ENCODE measurements at regions not wholly inside any gene's neighbourhood (a gene's known extent, or its start where the extent isn't known, plus 50 kb on each side); places are given as distances from the start of the nearest gene placed in this dataset.
A peak's percentile ranks its signal among the peaks of the same experiment; 100 is the strongest.

GRCh38 chr2:120681696-120682288 is 53.9 kb upstream of the GLI2 start:
- H3K4me1 ChIP-seq (ENCODE audit: insufficient read depth): peaks cover 2% of the 10 kb centered on the region
- TF ChIP-seq, protein P1, sequence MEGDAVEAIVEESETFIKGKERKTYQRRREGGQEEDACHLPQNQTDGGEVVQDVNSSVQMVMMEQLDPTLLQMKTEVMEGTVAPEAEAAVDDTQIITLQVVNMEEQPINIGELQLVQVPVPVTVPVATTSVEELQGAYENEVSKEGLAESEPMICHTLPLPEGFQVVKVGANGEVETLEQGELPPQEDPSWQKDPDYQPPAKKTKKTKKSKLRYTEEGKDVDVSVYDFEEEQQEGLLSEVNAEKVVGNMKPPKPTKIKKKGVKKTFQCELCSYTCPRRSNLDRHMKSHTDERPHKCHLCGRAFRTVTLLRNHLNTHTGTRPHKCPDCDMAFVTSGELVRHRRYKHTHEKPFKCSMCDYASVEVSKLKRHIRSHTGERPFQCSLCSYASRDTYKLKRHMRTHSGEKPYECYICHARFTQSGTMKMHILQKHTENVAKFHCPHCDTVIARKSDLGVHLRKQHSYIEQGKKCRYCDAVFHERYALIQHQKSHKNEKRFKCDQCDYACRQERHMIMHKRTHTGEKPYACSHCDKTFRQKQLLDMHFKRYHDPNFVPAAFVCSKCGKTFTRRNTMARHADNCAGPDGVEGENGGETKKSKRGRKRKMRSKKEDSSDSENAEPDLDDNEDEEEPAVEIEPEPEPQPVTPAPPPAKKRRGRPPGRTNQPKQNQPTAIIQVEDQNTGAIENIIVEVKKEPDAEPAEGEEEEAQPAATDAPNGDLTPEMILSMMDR (IDR thresholded peaks at IDR 0.05): no peak
- TF ChIP-seq POLR2A (IDR thresholded peaks at IDR 0.05) (no peak), EP300 (IDR thresholded peaks at IDR 0.05) (no peak)
- H3K9me3 ChIP-seq: no peaks in the 10 kb centered on the region
- no peak overlapping the region for H3K4me3 ChIP-seq
- H3K36me3 ChIP-seq: no peaks in the 10 kb centered on the region
- H3K27me3 ChIP-seq: no peaks in the 10 kb centered on the region
- no peak overlapping the region for H3K27ac ChIP-seq
- peak in 1 of 5 donors; percentile 31 for DNase-seq
- 89 to 91% (median 90%) methylated on average over 11 of the region's 11 CpGs for WGBS, 3 donors
- intact Hi-C loops (cut with DNase I): loop anchor here in 1 of 4 donors (2.0 kb wide), 1 partner anchor 339 kb away; no protein-coding TSS in a partner anchor

DNA sequence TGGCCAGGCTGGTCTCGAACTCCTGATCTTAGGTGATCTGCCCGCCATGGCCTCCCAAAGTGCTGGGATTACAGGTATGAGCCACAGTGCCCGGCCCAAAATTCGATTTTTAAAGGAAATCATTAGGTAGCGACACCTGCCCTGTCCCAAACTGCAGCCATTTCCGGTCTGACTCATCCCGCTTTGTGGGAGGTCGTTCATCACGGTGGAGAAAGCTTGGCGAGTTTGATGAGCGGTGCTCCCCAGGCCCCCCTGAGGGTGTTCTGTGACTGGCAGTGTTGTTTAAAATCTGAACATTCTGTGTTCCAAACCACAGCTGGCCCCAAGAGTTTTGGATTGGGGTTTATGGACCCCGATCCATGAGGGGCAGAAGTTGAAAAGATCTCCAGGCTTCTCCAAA is 53.0 kb upstream of the GLI2 start:
- H3K27ac ChIP-seq: no peak overlapping the region
- intact Hi-C loops (cut with DNase I): no loop called here
- 79 to 81% (median 79%) methylated on average over 12 of the region's 12 CpGs for WGBS, 3 donors
- no peaks in the 10 kb centered on the region for H3K9me3 ChIP-seq
- no peaks in the 10 kb centered on the region for H3K27me3 ChIP-seq
- H3K36me3 ChIP-seq: no peaks in the 10 kb centered on the region
- no peak overlapping the region for H3K4me3 ChIP-seq
- DNase-seq: no peak
- H3K4me1 ChIP-seq (ENCODE audit: insufficient read depth): peaks cover 2% of the 10 kb centered on the region
- TF ChIP-seq, protein P1 (IDR thresholded peaks at IDR 0.05): no peak
- TF ChIP-seq POLR2A (IDR thresholded peaks at IDR 0.05): no peak
- no peak for TF ChIP-seq EP300 (IDR thresholded peaks at IDR 0.05)

- H3K27ac ChIP-seq: no peak overlapping the region
- H3K4me3 ChIP-seq: no peak overlapping the region
- WGBS, 3 donors: 74 to 76% (median 75%) methylated on average over 6 of the region's 6 CpGs
- no peaks in the 10 kb centered on the region for H3K36me3 ChIP-seq
- intact Hi-C loops (cut with DNase I): no loop called here
- no peaks in the 10 kb centered on the region for H3K9me3 ChIP-seq
- no peak for TF ChIP-seq EP300 (IDR thresholded peaks at IDR 0.05)
- TF ChIP-seq POLR2A (IDR thresholded peaks at IDR 0.05): no peak
- TF ChIP-seq, protein P1 (IDR thresholded peaks at IDR 0.05): no peak
- peaks cover 2% of the 10 kb centered on the region for H3K4me1 ChIP-seq (ENCODE audit: insufficient read depth)
- H3K27me3 ChIP-seq: no peaks in the 10 kb centered on the region
- DNase-seq: no peak
These were observed 52.6 kb upstream of the GLI2 start for GRCh38 chr2:120683081-120683480.

DNA sequence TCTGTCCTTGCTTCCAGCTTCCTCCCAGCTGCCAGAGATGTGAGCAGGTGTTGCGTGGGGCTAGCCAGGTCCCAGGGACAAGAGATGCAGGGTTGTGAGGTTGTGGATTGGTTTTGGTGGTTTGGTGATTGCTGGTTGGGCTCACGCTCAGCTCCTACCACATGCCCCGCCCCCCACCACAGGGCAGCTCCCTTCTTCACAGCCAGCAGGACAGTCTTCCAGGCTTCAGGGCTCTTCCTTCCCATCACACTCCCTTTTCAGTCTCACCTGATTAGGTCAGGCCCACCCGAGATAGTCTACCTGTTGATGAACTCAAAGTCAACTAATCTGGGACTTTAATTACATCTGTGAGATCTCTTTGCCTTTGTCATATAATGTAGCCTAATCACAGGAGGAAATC is 52.0 kb upstream of the GLI2 start:
- Histone ChIP-seq H3K36me3 (no peaks in the 10 kb centered on the region), H3K27me3 (no peaks in the 10 kb centered on the region), H3K4me3 (no peak overlapping the region), H3K9me3 (no peaks in the 10 kb centered on the region), H3K4me1 (ENCODE audit: insufficient read depth) (peaks cover 2% of the 10 kb centered on the region), H3K27ac (no peak overlapping the region)
- TF ChIP-seq EP300 (IDR thresholded peaks at IDR 0.05) (no peak), POLR2A (IDR thresholded peaks at IDR 0.05) (no peak)
- TF ChIP-seq, protein P1 (IDR thresholded peaks at IDR 0.05): no peak
- intact Hi-C loops (cut with DNase I): no loop called here
- WGBS, 3 donors: 63 to 79% (median 78%) methylated on average over 4 of the region's 4 CpGs
- DNase-seq: no peak
